Peyer's patch (tissue), 4 donors: ENCODE measurements at regions not wholly inside any gene's neighbourhood (a gene's known extent, or its start where the extent isn't known, plus 50 kb on each side); places are given as distances from the start of the nearest gene placed in this dataset.

Experiments used
- POLR2A ChIP-seq, 2 donors: fragments of 450-650 bp; IDR thresholded peaks; one replicate each; pipeline ENCODE4 v1.5.1; 2017; ENCODE audit warnings: antibody characterized with exemption in 2 of 2, mild to moderate bottlenecking in 2 of 2, moderate library complexity in 2 of 2
- TF ChIP-seq, protein P1 (sequence below), 6 experiments: fragments of 450-650 bp in 4 of 6; fragments of 200-600 bp in 2 of 6; sonication (generic) in 1 of 6; IDR thresholded peaks; one replicate each; pipeline ENCODE4 v1.5.1; 2017 to 2019; ENCODE audit warnings: antibody characterized with exemption in 6 of 6, mild to moderate bottlenecking in 3 of 6, moderate library complexity in 1 of 6

DNA sequence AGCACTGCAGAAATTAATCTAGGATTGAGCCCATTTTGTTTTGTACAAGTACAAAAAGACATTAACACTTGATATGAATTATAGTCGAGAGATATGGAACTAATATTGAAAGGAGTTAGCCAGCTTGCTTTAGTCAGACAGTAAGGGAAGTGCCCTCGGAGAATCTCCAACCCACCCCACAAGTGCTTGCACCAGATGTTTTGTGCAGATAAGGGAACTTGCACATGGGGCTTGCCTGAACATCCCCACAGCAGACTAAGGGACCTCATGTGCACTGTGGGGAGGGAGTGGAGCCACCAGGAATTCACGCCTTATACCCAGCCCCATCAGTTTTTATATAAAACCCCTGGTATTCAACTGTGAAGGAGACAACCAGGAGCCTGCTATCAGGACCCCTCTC lies 122.3 kb downstream of the EFHB start:
- TF ChIP-seq, protein P1, sequence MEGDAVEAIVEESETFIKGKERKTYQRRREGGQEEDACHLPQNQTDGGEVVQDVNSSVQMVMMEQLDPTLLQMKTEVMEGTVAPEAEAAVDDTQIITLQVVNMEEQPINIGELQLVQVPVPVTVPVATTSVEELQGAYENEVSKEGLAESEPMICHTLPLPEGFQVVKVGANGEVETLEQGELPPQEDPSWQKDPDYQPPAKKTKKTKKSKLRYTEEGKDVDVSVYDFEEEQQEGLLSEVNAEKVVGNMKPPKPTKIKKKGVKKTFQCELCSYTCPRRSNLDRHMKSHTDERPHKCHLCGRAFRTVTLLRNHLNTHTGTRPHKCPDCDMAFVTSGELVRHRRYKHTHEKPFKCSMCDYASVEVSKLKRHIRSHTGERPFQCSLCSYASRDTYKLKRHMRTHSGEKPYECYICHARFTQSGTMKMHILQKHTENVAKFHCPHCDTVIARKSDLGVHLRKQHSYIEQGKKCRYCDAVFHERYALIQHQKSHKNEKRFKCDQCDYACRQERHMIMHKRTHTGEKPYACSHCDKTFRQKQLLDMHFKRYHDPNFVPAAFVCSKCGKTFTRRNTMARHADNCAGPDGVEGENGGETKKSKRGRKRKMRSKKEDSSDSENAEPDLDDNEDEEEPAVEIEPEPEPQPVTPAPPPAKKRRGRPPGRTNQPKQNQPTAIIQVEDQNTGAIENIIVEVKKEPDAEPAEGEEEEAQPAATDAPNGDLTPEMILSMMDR (IDR thresholded peaks at IDR 0.05), result no peak
- TF ChIP-seq POLR2A (IDR thresholded peaks at IDR 0.05), result no peak
